HEK293T (cell line): ENCODE measurements at regions not wholly inside any gene's neighbourhood (a gene's known extent, or its start where the extent isn't known, plus 50 kb on each side); places are given as distances from the start of the nearest gene placed in this dataset.

Source experiments
- BHLHE40 ChIP-seq: fragments of 450-650 bp; IDR thresholded peaks from 2 replicates; pipeline ENCODE4 v1.6.1; 2016; ENCODE audit warnings: mild to moderate bottlenecking, moderate library complexity, borderline replicate concordance
- CTBP1 ChIP-seq: fragments of 450-650 bp; IDR thresholded peaks from 2 replicates; pipeline ENCODE4 v1.6.1; 2016; ENCODE audit warnings: borderline replicate concordance
- ELF4 ChIP-seq: fragments of 450-650 bp; IDR thresholded peaks from 2 replicates; pipeline ENCODE4 v1.6.1; 2017; ENCODE audit warnings: antibody characterized with exemption
- FOXA1 ChIP-seq: fragments of 450-650 bp; IDR thresholded peaks from 2 replicates; pipeline ENCODE4 v1.6.1; 2016; ENCODE audit warnings: mild to moderate bottlenecking
- FOXK2 ChIP-seq: fragments of 450-650 bp; IDR thresholded peaks from 2 replicates; pipeline ENCODE4 v1.6.1; 2016; ENCODE audit warnings: mild to moderate bottlenecking
- FOXM1 ChIP-seq: fragments of 450-650 bp; IDR thresholded peaks from 2 replicates; pipeline ENCODE4 v1.6.1; 2017; ENCODE audit warnings: mild to moderate bottlenecking, borderline replicate concordance
- L3MBTL2 ChIP-seq: fragments of 450-650 bp; conservative IDR thresholded peaks from 2 replicates; pipeline ENCODE4 v1.6.1; 2016; ENCODE audit warnings: mild to moderate bottlenecking
- LEF1 ChIP-seq: fragments of 450-650 bp; IDR thresholded peaks from 2 replicates; pipeline ENCODE4 v1.6.1; 2017; ENCODE audit warnings: mild to moderate bottlenecking, borderline replicate concordance
- NFRKB ChIP-seq: fragments of 450-650 bp; IDR thresholded peaks from 2 replicates; pipeline ENCODE4 v1.6.1; 2016; ENCODE audit warnings: mild to moderate bottlenecking, moderate library complexity
- PKNOX1 ChIP-seq: fragments of 450-650 bp; IDR thresholded peaks from 2 replicates; pipeline ENCODE4 v1.6.1; 2016
- SP1 ChIP-seq: fragments of 450-650 bp; IDR thresholded peaks from 2 replicates; pipeline ENCODE4 v1.6.1; 2017
- SUZ12 ChIP-seq: fragments of 450-650 bp; IDR thresholded peaks from 2 replicates; pipeline ENCODE4 v1.6.1; 2016; ENCODE audit warnings: mild to moderate bottlenecking
- TARDBP ChIP-seq: fragments of 450-650 bp; IDR thresholded peaks from 2 replicates; pipeline ENCODE4 v1.6.1; 2016
- ZNF384 ChIP-seq: fragments of 450-650 bp; IDR thresholded peaks from 2 replicates; pipeline ENCODE4 v1.6.1; 2016

DNA sequence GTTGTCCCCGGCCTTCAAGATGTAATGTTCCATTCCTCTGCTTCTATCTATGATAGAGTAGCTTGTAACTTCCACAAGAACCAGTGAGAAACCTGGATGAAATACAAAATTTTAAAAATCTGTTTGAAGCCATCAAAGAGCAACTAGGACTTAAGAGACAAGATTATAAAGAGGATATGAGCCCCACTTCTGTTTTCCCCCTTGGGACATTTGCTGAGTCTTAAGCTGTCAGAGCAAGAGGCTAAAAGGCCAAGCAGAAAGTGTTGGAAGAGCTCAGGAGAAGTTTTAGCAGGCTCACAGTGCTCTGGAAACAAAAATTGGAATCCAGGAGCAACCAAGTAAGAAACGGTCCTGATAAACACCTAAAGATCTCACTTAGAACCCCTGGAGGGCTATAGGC lies 76.1 kb downstream of the ADRB2 start:
- TF ChIP-seq FOXA1 (no peak), SUZ12 (no peak), ZNF384 (no peak), LEF1 (no peak), FOXK2 (no peak), FOXM1 (no peak), CTBP1 (no peak), BHLHE40 (no peak), L3MBTL2 (no peak), TARDBP (no peak), PKNOX1 (no peak), NFRKB (no peak), ELF4 (no peak), SP1 (no peak)
